ENCODE measurements at regions not wholly inside any gene's neighbourhood (a gene's known extent, or its start where the extent isn't known, plus 50 kb on each side); places are given as distances from the start of the nearest gene placed in this dataset.

- TF ChIP-seq, protein P1, sequence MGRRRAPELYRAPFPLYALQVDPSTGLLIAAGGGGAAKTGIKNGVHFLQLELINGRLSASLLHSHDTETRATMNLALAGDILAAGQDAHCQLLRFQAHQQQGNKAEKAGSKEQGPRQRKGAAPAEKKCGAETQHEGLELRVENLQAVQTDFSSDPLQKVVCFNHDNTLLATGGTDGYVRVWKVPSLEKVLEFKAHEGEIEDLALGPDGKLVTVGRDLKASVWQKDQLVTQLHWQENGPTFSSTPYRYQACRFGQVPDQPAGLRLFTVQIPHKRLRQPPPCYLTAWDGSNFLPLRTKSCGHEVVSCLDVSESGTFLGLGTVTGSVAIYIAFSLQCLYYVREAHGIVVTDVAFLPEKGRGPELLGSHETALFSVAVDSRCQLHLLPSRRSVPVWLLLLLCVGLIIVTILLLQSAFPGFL (CRISPR knock-in tag; IDR thresholded peaks at IDR 0.05) = no peak
- TF ChIP-seq, protein P2, sequence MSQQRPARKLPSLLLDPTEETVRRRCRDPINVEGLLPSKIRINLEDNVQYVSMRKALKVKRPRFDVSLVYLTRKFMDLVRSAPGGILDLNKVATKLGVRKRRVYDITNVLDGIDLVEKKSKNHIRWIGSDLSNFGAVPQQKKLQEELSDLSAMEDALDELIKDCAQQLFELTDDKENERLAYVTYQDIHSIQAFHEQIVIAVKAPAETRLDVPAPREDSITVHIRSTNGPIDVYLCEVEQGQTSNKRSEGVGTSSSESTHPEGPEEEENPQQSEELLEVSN (IDR thresholded peaks at IDR 0.05; ENCODE audit: borderline replicate concordance in 1 of 2, extremely low read depth in 1 of 2, insufficient read depth in 1 of 2, insufficient read length in 1 of 2, low read depth in 1 of 2, low read length in 1 of 2, poor library complexity in 1 of 2, severe bottlenecking in 1 of 2) = no peak
- TF ChIP-seq ZNF133 (CRISPR knock-in tag; IDR thresholded peaks at IDR 0.05) (no peak), RAD21 (CRISPR knock-in tag; conservative IDR thresholded peaks at IDR 0.05 in 1 of 2, IDR thresholded peaks at IDR 0.05 in 1 of 2) (no peak), TCF7 (IDR thresholded peaks at IDR 0.05; ENCODE audit: borderline replicate concordance) (no peak), TBL1XR1 (IDR thresholded peaks at IDR 0.05; ENCODE audit: low read length in 2 of 2) (no peak), BMI1 (IDR thresholded peaks at IDR 0.05; ENCODE audit: low read length) (no peak)
These were observed 130.6 kb upstream of the NKX1-1 start for GRCh38 chr4:1536579-1537409.

All from K562 (cell line).